IMR-90 (cell line): ENCODE measurements at regions not wholly inside any gene's neighbourhood (a gene's known extent, or its start where the extent isn't known, plus 50 kb on each side); places are given as distances from the start of the nearest gene placed in this dataset.

Experiments
- BHLHE40 ChIP-seq: fragments of 150-350 bp; IDR thresholded peaks from 2 replicates; pipeline ENCODE4 v1.6.1; 2016; ENCODE audit warnings: mild to moderate bottlenecking, low read depth, low read length
- CTCF ChIP-seq: conservative IDR thresholded peaks from 2 replicates; pipeline ENCODE4 v1.5.1; 2012; ENCODE audit warnings: mild to moderate bottlenecking, low read depth, low read length, improper control_type of control experiment
- MAZ ChIP-seq: IDR thresholded peaks from 2 replicates; pipeline ENCODE4 v1.6.1; 2012; ENCODE audit warnings: low read depth, mild to moderate bottlenecking, low read length, improper control_type of control experiment, moderate library complexity, borderline replicate concordance
- MXI1 ChIP-seq: IDR thresholded peaks from 2 replicates; pipeline ENCODE4 v1.6.1; 2012; ENCODE audit warnings: low read depth, mild to moderate bottlenecking, low read length, moderate library complexity, borderline replicate concordance
- NFE2L2 ChIP-seq: fragments of 150-350 bp; IDR thresholded peaks from 2 replicates; pipeline ENCODE4 v1.6.1; 2016; ENCODE audit warnings: low read depth, mild to moderate bottlenecking, low read length
- POLR2A ChIP-seq: IDR thresholded peaks from 2 replicates; pipeline ENCODE4 v1.6.1; 2012; ENCODE audit warnings: mild to moderate bottlenecking, low read depth, low read length
- RAD21 ChIP-seq: IDR thresholded peaks from 2 replicates; pipeline ENCODE4 v1.6.1; 2012; ENCODE audit warnings: low read length, improper control_type of control experiment
- RCOR1 ChIP-seq: IDR thresholded peaks from 2 replicates; pipeline ENCODE4 v1.6.1; 2012; ENCODE audit warnings: mild to moderate bottlenecking, low read length, improper control_type of control experiment; ENCODE audit not compliant: insufficient replicate concordance
- TF ChIP-seq, protein P1 (sequence below): fragments of 150-350 bp; IDR thresholded peaks from 2 replicates; pipeline ENCODE4 v1.6.1; 2016; ENCODE audit warnings: low read depth, mild to moderate bottlenecking, low read length, moderate library complexity, borderline replicate concordance

GRCh38 chr5:167281925-167282324 is 1009.5 kb upstream of the WWC1 start:
- no peak for TF ChIP-seq BHLHE40
- TF ChIP-seq POLR2A: no peak
- no peak for TF ChIP-seq CTCF
- TF ChIP-seq NFE2L2: no peak
- TF ChIP-seq RCOR1: no peak
- TF ChIP-seq, protein P1, sequence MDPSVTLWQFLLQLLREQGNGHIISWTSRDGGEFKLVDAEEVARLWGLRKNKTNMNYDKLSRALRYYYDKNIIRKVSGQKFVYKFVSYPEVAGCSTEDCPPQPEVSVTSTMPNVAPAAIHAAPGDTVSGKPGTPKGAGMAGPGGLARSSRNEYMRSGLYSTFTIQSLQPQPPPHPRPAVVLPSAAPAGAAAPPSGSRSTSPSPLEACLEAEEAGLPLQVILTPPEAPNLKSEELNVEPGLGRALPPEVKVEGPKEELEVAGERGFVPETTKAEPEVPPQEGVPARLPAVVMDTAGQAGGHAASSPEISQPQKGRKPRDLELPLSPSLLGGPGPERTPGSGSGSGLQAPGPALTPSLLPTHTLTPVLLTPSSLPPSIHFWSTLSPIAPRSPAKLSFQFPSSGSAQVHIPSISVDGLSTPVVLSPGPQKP: no peak
- no peak for TF ChIP-seq MAZ
- TF ChIP-seq MXI1: no peak
- no peak for TF ChIP-seq RAD21
